Progenitor cell of endocrine pancreas (in vitro differentiated cells): ENCODE measurements at regions not wholly inside any gene's neighbourhood (a gene's known extent, or its start where the extent isn't known, plus 50 kb on each side); places are given as distances from the start of the nearest gene placed in this dataset.
"Not testable (repeated sequence)": the region's sequence is repeated elsewhere in the genome, so short reads cannot be mapped to it uniquely, and the experiment has no call there.

ENCODE experiments used
- DNase-seq: peaks from one replicate; pipeline ENCODE4 v3.0.0; 2021; ENCODE audit warnings: low spot score; ENCODE audit not compliant: unreplicated experiment
- H3K27ac Mint-ChIP-seq: 2 replicates; pipeline ENCODE4 v1.8.0; 2021; ENCODE audit warnings: mild to moderate bottlenecking, moderate library complexity, mixed read lengths
- H3K27me3 Mint-ChIP-seq: 2 replicates; pipeline ENCODE4 v1.8.0; 2021; ENCODE audit warnings: mixed read lengths
- H3K36me3 Mint-ChIP-seq: 2 replicates; pipeline ENCODE4 v1.8.0; 2022; ENCODE audit warnings: mixed read lengths; ENCODE audit not compliant: insufficient read depth
- H3K4me1 Mint-ChIP-seq: 2 replicates; pipeline ENCODE4 v1.8.0; 2021; ENCODE audit warnings: low read depth, mixed read lengths
- H3K4me3 Mint-ChIP-seq: 2 replicates; pipeline ENCODE4 v1.8.0; 2021; ENCODE audit warnings: low read depth, mild to moderate bottlenecking, moderate library complexity, mixed read lengths
- H3K9me3 Mint-ChIP-seq: 2 replicates; pipeline ENCODE4 v1.8.0; 2021; ENCODE audit warnings: low read depth, mixed read lengths
- TF ChIP-seq, protein P1 (sequence below): fragments of 200-600 bp; sonication (generic); IDR thresholded peaks from one replicate; pipeline ENCODE4 v1.5.0; 2021; ENCODE audit warnings: antibody characterized with exemption, mild to moderate bottlenecking; ENCODE audit not compliant: unreplicated experiment

DNA sequence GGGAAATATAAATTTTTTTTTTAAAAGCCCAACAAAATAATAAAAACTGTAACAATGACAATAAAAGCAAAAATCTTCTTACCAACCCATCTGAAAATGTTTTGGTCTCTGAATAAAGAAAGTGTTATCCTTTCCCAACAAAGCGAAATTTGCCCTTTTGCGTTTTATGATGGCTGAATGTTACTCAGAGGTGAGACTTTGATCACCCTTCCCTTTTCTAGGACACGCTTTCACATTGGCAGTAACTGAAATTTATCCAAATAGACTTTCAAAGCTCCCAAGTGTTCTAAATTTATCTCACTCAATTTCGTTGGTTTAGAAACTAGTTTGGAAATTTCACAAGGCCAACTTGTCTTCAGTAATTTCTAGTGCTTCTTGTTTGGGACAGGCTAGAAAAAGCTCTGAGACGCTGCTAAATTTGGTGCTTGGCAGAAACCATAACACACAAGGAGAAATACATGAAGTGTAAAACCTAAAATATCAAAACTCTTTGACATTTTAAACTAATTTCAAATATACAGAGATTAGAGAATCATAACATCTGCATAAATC is 354.5 kb upstream of the CITED2 start:
- Mint-ChIP-seq H3K9me3 (peaks cover 6% of the 10 kb centered on the region), H3K4me3 (no peak overlapping the region), H3K27me3 (no peaks in the 10 kb centered on the region), H3K27ac (no peak overlapping the region), H3K36me3 (no peaks in the 10 kb centered on the region), H3K4me1 (no peaks in the 10 kb centered on the region)
- TF ChIP-seq, protein P1, sequence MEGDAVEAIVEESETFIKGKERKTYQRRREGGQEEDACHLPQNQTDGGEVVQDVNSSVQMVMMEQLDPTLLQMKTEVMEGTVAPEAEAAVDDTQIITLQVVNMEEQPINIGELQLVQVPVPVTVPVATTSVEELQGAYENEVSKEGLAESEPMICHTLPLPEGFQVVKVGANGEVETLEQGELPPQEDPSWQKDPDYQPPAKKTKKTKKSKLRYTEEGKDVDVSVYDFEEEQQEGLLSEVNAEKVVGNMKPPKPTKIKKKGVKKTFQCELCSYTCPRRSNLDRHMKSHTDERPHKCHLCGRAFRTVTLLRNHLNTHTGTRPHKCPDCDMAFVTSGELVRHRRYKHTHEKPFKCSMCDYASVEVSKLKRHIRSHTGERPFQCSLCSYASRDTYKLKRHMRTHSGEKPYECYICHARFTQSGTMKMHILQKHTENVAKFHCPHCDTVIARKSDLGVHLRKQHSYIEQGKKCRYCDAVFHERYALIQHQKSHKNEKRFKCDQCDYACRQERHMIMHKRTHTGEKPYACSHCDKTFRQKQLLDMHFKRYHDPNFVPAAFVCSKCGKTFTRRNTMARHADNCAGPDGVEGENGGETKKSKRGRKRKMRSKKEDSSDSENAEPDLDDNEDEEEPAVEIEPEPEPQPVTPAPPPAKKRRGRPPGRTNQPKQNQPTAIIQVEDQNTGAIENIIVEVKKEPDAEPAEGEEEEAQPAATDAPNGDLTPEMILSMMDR: no peak
- no peak for DNase-seq

DNA sequence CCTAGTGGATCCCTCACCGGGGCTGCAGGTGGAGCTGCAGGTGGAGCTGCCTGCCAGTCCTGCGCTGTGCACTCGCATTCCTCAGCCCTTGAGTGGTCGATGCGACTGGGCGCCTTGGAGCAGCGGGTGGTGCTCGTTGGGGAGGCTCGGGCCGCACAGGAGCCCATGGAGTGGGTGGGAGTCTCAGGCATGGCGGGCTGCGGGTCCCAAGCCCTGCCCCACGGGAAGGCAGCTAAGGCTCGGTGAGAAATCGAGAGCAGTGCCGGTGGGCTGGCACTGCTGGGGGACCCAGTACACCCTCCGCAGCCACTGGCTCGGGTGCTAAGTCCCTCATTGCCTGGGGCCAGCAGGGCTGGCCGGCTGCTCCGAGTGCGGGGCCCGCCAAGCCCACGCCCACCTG is 351.8 kb upstream of the CITED2 start:
- H3K27me3 Mint-ChIP-seq, H3K36me3 Mint-ChIP-seq, H3K4me3 Mint-ChIP-seq: not testable (repeated sequence)

DNA sequence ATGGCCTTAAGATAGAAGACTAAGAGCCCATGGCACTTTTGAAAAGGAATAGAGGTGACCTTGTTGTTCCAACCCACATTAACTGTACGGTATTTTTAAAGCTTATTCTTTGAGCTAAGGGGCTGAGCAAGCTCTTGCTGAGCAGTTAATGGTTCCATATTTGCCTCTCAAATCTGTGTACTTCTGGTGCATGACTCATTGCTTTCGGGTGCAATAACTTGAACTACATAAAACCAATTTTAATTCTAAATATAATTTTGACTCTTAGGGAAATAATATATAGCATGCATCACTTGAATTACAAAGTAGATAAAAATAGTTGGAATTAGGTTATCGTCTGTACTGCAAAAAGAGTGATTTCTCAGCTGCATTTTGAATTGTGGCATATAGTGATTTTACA is 348.1 kb upstream of the CITED2 start:
- Mint-ChIP-seq H3K27ac (no peak overlapping the region), H3K4me1 (no peaks in the 10 kb centered on the region), H3K4me3 (no peak overlapping the region), H3K9me3 (peaks cover 12% of the 10 kb centered on the region), H3K36me3 (no peaks in the 10 kb centered on the region), H3K27me3 (no peaks in the 10 kb centered on the region)
- TF ChIP-seq, protein P1: no peak
- no peak for DNase-seq

More for the DNA sequence above, 351.8 kb upstream of the CITED2 start:
- not testable (repeated sequence) for H3K27ac Mint-ChIP-seq, H3K4me1 Mint-ChIP-seq, DNase-seq, H3K9me3 Mint-ChIP-seq

DNA sequence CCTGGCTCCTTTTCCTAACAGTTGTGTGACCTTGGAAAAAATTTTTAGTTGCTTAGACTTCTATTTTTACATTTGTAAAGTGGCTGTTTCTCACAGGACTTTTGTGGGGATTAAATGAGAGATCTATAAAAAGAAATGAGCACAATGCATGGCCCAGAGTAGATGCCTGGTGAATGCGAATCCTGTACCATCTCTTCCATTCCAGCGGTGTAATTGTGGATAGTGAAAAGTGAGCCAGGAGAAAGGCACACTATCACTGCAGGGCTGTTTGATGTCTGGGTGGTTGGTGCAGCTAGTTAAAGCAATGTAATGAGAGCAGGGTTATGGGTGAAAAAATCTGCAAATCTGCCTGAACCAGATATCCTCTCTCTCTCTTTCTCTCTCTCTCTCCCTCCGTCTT is 347.5 kb upstream of the CITED2 start:
- peaks cover 8% of the 10 kb centered on the region for H3K9me3 Mint-ChIP-seq

DNA sequence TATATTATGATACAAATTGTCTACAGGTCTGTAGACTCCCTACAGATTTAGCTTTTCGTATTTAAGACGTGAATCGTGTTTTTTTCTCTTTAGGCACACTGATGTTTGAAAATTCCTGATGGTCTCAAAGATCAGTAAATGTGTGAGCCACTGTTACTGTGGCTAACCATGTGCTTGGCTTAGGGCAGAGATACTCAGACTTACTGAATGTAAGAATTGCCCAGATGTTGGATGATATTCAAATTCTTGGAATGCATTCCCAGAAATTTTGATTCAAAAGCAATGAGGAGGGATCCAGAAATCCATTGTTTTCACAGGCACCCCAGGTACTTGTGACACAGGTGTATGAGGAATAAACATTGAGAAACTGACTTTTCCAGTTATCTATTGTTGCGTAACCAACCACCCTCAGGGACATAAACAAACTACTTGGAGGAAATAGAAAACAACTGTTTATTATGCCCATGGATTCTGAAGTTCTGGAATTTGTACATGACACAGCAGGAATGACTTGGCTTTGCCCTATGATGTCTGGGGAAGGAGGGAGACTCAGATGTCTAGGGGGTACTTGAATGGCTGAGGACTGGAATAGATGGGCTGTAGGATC is 339.6 kb upstream of the CITED2 start:
- Mint-ChIP-seq H3K4me3 (no peak overlapping the region), H3K9me3 (no peaks in the 10 kb centered on the region), H3K4me1 (peaks cover 2% of the 10 kb centered on the region), H3K27ac (no peak overlapping the region), H3K27me3 (no peaks in the 10 kb centered on the region), H3K36me3 (no peaks in the 10 kb centered on the region)
- TF ChIP-seq, protein P1: no peak
- no peak for DNase-seq

More for the DNA sequence above, 347.5 kb upstream of the CITED2 start:
- Mint-ChIP-seq H3K4me3 (no peak overlapping the region), H3K4me1 (no peaks in the 10 kb centered on the region), H3K27me3 (no peaks in the 10 kb centered on the region), H3K36me3 (no peaks in the 10 kb centered on the region), H3K27ac (no peak overlapping the region)
- DNase-seq: no peak
- TF ChIP-seq, protein P1: no peak

DNA sequence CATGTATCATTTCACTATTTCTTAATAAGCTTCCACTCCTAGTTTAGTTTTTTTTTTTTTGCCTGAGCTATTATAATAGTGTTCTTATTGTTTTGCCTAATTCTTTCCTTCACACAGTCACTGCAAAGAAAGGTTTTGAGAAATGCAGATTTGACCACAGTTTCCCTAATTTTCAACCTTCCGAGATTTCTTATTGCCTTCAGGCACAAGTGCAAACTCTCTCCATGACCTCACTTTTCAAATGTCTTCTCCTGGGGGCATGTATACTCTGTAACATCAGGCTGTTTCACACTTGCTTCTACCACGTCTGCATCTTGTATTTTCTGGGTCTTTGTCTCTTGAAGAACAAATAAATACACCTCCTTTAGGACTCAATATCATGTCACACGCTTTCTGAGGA is 339.0 kb upstream of the CITED2 start:
- H3K4me1 Mint-ChIP-seq: peaks cover 8% of the 10 kb centered on the region
- no peaks in the 10 kb centered on the region for H3K27me3 Mint-ChIP-seq
- no peak overlapping the region for H3K27ac Mint-ChIP-seq
- no peaks in the 10 kb centered on the region for H3K36me3 Mint-ChIP-seq
- TF ChIP-seq, protein P1: no peak
- no peak overlapping the region for H3K4me3 Mint-ChIP-seq
- no peak for DNase-seq
- H3K9me3 Mint-ChIP-seq: no peaks in the 10 kb centered on the region
